Calu3 (cell line): ENCODE measurements at regions not wholly inside any gene's neighbourhood (a gene's known extent, or its start where the extent isn't known, plus 50 kb on each side); places are given as distances from the start of the nearest gene placed in this dataset.
A peak's percentile ranks its signal among the peaks of the same experiment; 100 is the strongest.

Source experiments
- BruUV-seq: library from RNA; stranded (reverse); fragments of 400-500 nt; replicated peaks from 2 replicates; lab custom pipeline; 2021; lab: Mats Ljungman, UMichigan
- CTCF ChIA-PET: fragments of 300-600 bp; sonication (Branson Sonifier 250); formaldehyde crosslinking; loops from one replicate; lab custom pipeline; 2022; ENCODE audit warnings: antibody characterized with exemption; lab: Charles Lee
- DNase-seq: peaks from one replicate; pipeline ENCODE4 v3.0.0; 2022
- H3K27ac Mint-ChIP-seq: one replicate; pipeline ENCODE4 v1.8.0; 2022; ENCODE audit warnings: mixed read lengths; ENCODE audit not compliant: unreplicated experiment
- H3K27me3 Mint-ChIP-seq: one replicate; pipeline ENCODE4 v1.8.0; 2022; ENCODE audit warnings: mixed read lengths; ENCODE audit not compliant: unreplicated experiment
- H3K36me3 Mint-ChIP-seq: one replicate; pipeline ENCODE4 v1.8.0; 2022; ENCODE audit warnings: mild to moderate bottlenecking, moderate library complexity, mixed read lengths; ENCODE audit not compliant: insufficient read depth, unreplicated experiment
- H3K4me1 Mint-ChIP-seq: one replicate; pipeline ENCODE4 v1.8.0; 2022; ENCODE audit warnings: mild to moderate bottlenecking, low read depth, mixed read lengths; ENCODE audit not compliant: unreplicated experiment
- H3K4me3 Mint-ChIP-seq: one replicate; pipeline ENCODE4 v1.8.0; 2022; ENCODE audit warnings: mild to moderate bottlenecking, low read depth, moderate library complexity, mixed read lengths; ENCODE audit not compliant: unreplicated experiment
- H3K9me3 Mint-ChIP-seq: one replicate; pipeline ENCODE4 v1.8.0; 2022; ENCODE audit warnings: low read depth, mixed read lengths; ENCODE audit not compliant: unreplicated experiment
- intact Hi-C: fragments of 100-400 bp; cut with micrococcal nuclease; formaldehyde crosslinking; loops from one replicate; pipeline ENCODE4 v1.10.0; 2022; ENCODE audit not compliant: unreplicated experiment
- TF ChIP-seq, protein P1 (sequence below): fragments of 200-600 bp; IDR thresholded peaks from one replicate; pipeline ENCODE4 v1.8.0; 2022; ENCODE audit warnings: antibody characterized with exemption; ENCODE audit not compliant: unreplicated experiment

DNA sequence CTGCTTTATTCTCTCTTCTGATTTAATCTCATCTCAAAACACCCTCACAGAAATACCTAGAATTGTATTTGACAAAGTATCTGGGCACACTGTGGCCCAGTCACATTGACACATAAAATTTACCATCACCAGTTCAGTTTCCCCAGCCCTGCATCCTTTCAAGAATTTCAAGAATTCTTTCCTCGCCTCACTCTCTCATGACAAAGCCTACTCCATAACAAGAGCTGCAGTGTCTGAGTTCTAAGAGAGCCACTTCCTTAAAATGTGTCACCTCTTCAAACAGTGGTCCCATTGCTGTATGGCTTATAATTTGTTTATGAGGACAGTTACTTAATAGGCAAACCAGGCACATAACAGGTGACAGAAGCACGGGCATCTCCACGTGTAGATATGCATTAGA lies 90.9 kb upstream of the STK39 start:
- no peaks in the 10 kb centered on the region for H3K9me3 Mint-ChIP-seq
- CTCF ChIA-PET, result interaction anchor here (0.6 to 0.9 kb wide), 2 partner anchors 12 to 203 kb away, joined by 3 to 4 read pairs; no protein-coding TSS in a partner anchor
- H3K36me3 Mint-ChIP-seq, result no peaks in the 10 kb centered on the region
- BruUV-seq, result no TSS peak
- no peaks in the 10 kb centered on the region for H3K27me3 Mint-ChIP-seq
- H3K4me1 Mint-ChIP-seq, result peaks cover 18% of the 10 kb centered on the region
- no peak overlapping the region for H3K4me3 Mint-ChIP-seq
- TF ChIP-seq, protein P1, sequence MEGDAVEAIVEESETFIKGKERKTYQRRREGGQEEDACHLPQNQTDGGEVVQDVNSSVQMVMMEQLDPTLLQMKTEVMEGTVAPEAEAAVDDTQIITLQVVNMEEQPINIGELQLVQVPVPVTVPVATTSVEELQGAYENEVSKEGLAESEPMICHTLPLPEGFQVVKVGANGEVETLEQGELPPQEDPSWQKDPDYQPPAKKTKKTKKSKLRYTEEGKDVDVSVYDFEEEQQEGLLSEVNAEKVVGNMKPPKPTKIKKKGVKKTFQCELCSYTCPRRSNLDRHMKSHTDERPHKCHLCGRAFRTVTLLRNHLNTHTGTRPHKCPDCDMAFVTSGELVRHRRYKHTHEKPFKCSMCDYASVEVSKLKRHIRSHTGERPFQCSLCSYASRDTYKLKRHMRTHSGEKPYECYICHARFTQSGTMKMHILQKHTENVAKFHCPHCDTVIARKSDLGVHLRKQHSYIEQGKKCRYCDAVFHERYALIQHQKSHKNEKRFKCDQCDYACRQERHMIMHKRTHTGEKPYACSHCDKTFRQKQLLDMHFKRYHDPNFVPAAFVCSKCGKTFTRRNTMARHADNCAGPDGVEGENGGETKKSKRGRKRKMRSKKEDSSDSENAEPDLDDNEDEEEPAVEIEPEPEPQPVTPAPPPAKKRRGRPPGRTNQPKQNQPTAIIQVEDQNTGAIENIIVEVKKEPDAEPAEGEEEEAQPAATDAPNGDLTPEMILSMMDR, result no peak
- peak overlapping the region; percentile 8 for H3K27ac Mint-ChIP-seq
- intact Hi-C loops, result loop anchor here (5.0 to 10.0 kb wide), 2 partner anchors 61 to 173 kb away; no protein-coding TSS in a partner anchor
- peak; percentile 17 for DNase-seq

DNA sequence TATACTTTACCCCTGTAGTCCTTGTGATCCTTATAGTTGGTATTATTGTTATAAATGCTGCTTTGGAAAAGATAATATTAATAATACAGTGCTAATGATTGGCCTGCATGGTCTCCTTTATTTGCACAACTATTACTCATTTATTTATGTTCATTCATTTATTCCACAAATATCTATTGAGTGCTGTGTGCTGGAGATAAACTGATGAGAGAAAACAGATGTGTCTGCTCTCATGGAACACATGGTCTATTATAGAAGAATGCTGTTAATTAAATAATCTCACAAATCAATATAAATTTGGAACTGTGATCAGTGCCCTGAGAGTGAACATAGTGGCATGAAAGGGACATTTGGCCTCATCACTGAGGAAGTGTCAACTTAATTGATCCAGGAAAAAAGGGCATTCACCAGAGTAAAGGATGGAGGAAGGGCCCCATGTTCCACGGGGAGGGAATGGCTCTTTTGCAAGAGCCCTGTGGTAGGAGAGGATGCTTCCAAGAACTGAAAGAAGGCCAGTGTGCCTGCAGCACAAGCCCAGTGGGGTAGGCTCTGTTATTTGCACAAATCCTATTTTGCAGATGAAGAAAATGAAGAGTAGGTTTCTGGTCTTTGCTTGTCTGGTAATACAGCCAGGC lies 91.5 kb upstream of the STK39 start:
- DNase-seq, result no peak
- BruUV-seq, result no TSS peak
- Mint-ChIP-seq H3K9me3 (no peaks in the 10 kb centered on the region), H3K27me3 (no peaks in the 10 kb centered on the region), H3K4me3 (no peak overlapping the region), H3K4me1 (peaks cover 18% of the 10 kb centered on the region), H3K27ac (no peak overlapping the region), H3K36me3 (no peaks in the 10 kb centered on the region)
- intact Hi-C loops, result loop anchor here (5.0 to 10.0 kb wide), 2 partner anchors 62 to 174 kb away; no protein-coding TSS in a partner anchor
- CTCF ChIA-PET, result interaction anchor here (0.9 kb wide), 1 partner anchor 13 kb away, joined by 3 read pairs; no protein-coding TSS in a partner anchor
- TF ChIP-seq, protein P1, result no peak

DNA sequence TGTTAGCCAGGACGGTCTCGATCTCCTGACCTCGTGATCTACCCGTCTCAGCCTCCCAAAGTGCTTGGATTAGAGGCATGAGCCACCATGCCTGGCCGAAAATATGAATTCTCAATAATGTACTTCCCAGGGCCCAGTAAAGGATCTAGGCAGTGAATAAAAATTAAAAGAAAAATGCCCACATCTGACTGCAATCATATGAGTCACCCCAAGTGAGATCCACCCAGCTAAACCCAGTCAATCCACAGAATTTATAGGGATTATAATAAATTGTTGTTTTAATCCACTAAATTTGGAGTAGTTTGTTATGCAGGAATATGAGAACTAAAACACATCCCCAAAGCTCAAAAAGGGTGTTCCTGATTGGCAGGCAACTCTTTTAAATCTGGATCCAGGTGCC lies 93.5 kb upstream of the STK39 start:
- intact Hi-C loops, result no loop called here
- Mint-ChIP-seq H3K27ac (no peak overlapping the region), H3K36me3 (no peaks in the 10 kb centered on the region), H3K4me3 (no peak overlapping the region), H3K4me1 (peaks cover 18% of the 10 kb centered on the region), H3K27me3 (no peaks in the 10 kb centered on the region), H3K9me3 (no peaks in the 10 kb centered on the region)
- DNase-seq, result no peak
- CTCF ChIA-PET, result no interaction called here
- BruUV-seq, result no TSS peak
- TF ChIP-seq, protein P1, result no peak

DNA sequence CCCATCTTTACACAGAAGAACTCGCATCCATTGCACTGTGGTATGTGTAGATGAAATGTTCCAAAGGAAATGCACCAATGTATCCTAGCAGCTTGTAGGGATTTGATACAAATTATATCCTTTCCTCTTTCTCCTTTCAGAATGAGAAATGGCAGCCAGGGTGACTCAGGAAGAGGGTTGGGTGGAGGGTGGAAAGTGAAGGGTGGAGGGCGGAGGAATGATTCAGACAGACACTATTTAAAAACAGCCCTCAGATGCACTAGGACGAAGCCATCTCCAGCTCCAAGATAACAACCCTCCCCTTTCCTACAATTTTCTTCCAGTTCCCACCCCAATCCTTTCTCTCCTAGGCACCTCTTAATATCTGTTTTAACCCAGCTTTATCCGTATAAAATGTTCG lies 96.2 kb upstream of the STK39 start:
- CTCF ChIA-PET, result no interaction called here

More for the DNA sequence above, 96.2 kb upstream of the STK39 start:
- Mint-ChIP-seq H3K4me1 (peaks cover 16% of the 10 kb centered on the region), H3K27ac (no peak overlapping the region), H3K9me3 (no peaks in the 10 kb centered on the region), H3K27me3 (no peaks in the 10 kb centered on the region), H3K36me3 (peaks cover 4% of the 10 kb centered on the region), H3K4me3 (no peak overlapping the region)
- no peak for DNase-seq
- TF ChIP-seq, protein P1, result no peak
- intact Hi-C loops, result no loop called here
- no TSS peak for BruUV-seq
